ENCODE measurements at regions not wholly inside any gene's neighbourhood (a gene's known extent, or its start where the extent isn't known, plus 50 kb on each side); places are given as distances from the start of the nearest gene placed in this dataset.

DNA sequence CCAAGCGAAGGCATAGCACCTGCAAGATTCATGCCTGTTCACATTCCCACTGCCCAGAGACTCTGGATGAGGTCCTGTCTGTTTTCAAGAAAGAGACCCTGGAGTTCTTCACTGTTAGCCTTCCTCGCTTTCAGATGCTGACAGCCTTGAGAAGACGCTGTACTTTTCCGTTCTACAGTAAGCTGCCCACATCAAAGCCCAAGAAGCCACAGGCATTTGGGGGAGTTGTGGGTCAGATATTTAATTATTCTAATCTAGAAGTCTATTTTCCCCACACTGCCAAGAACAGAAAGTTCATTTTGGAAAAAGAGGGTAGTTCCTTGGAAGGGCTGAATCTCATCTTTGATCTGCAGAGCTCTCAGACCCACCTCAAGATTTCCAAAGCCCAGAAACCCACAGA lies 127.9 kb downstream of the AXIN2 start:
- Histone ChIP-seq H3K4me3 (no peak overlapping the region), H3K27ac (no peak overlapping the region)

DNA sequence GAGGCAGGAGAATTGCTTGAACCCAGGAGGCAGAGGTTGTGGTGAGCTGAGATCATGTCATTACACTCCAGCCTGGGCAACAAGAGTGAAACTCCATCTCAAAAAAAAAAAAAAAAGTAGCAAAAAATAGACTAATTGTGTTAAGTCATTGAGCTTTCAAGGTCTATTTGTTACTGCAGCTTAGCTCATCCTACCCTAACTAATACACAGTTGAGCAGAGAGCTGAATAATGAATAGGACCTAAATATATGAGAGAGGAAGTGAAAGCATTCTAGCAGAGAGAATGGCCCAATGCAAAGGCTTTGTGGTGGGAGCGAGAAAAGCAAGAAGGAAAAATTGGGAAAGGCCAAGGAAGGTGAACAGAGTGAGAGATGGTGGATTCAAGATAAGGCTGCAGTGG lies 128.3 kb downstream of the AXIN2 start:
- no peaks in the 10 kb centered on the region for H3K27me3 ChIP-seq
- no peak for DNase-seq
- intact Hi-C loops (cut with DNase I; ENCODE audit: low total_unique reads), result no loop called here
- H3K9me3 ChIP-seq, result no peaks in the 10 kb centered on the region
- TF ChIP-seq, protein P1, sequence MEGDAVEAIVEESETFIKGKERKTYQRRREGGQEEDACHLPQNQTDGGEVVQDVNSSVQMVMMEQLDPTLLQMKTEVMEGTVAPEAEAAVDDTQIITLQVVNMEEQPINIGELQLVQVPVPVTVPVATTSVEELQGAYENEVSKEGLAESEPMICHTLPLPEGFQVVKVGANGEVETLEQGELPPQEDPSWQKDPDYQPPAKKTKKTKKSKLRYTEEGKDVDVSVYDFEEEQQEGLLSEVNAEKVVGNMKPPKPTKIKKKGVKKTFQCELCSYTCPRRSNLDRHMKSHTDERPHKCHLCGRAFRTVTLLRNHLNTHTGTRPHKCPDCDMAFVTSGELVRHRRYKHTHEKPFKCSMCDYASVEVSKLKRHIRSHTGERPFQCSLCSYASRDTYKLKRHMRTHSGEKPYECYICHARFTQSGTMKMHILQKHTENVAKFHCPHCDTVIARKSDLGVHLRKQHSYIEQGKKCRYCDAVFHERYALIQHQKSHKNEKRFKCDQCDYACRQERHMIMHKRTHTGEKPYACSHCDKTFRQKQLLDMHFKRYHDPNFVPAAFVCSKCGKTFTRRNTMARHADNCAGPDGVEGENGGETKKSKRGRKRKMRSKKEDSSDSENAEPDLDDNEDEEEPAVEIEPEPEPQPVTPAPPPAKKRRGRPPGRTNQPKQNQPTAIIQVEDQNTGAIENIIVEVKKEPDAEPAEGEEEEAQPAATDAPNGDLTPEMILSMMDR (IDR thresholded peaks at IDR 0.05), result no peak
- no peak for TF ChIP-seq POLR2A (IDR thresholded peaks at IDR 0.05)
- H3K4me3 ChIP-seq, result no peak overlapping the region
- H3K4me1 ChIP-seq, result no peaks in the 10 kb centered on the region
- H3K36me3 ChIP-seq, result no peaks in the 10 kb centered on the region
- H3K27ac ChIP-seq, result no peak overlapping the region

More for the DNA sequence above, 127.9 kb downstream of the AXIN2 start:
- no peaks in the 10 kb centered on the region for H3K36me3 ChIP-seq
- intact Hi-C loops (cut with DNase I; ENCODE audit: low total_unique reads), result no loop called here
- H3K27me3 ChIP-seq, result no peaks in the 10 kb centered on the region
- no peaks in the 10 kb centered on the region for H3K9me3 ChIP-seq
- TF ChIP-seq, protein P1 (IDR thresholded peaks at IDR 0.05), result no peak
- no peak for TF ChIP-seq POLR2A (IDR thresholded peaks at IDR 0.05)
- DNase-seq, result no peak
- H3K4me1 ChIP-seq, result no peaks in the 10 kb centered on the region

DNA sequence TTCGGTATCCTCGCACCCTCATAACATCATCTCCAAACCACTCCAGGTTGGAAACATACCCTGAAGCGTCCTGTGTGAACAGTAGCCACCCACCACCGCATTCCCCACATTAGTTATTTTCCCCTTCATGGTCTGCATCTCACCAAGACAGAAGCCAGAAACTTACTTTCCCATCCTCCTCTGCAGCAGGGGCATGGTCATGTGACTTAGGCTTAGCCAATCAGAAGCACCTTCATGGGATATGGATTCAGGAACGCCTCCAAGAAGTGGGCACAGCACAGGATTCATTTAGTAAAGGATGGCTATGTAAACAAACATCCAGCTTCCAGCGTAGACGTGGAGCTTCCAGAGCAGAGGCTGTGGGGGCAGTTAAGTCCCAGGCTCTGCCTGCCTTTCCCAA lies 130.3 kb downstream of the AXIN2 start:
- Histone ChIP-seq H3K27ac (no peak overlapping the region), H3K4me3 (no peak overlapping the region), H3K36me3 (no peaks in the 10 kb centered on the region), H3K9me3 (no peaks in the 10 kb centered on the region), H3K27me3 (no peaks in the 10 kb centered on the region), H3K4me1 (no peaks in the 10 kb centered on the region)
- intact Hi-C loops (cut with DNase I; ENCODE audit: low total_unique reads), result no loop called here
- DNase-seq, result no peak
- TF ChIP-seq, protein P1 (IDR thresholded peaks at IDR 0.05), result no peak
- no peak for TF ChIP-seq POLR2A (IDR thresholded peaks at IDR 0.05)

DNA sequence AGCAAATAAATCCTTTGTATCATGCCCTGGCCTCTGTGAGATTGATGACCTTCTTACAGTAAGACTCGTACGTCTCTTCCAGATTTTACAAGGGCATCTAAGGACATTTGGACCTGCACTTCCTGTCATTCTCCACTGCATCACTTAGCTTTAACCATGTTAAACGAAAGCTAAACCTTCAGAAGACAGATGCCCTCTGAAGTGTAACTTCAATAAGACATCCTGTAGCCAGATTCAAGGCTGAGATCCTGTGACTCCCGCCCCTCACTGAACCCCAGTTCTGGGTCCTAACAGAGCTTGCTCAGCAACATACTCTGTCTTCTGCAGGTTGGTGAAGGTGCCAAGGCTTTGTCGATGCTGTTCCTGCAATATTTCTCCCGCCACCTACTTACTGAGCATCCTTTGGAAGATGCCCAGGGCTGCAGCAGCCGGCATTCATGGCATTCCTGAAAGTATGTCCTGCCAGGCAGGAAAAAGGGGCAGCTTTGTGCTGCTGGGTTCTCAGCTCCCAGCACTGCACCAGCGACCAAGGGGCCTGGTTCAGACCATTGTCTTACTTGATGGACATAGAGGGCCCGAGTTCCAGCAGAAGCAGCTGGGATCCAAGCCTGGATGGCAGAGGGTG lies 131.1 kb downstream of the AXIN2 start:
- TF ChIP-seq, protein P1 (IDR thresholded peaks at IDR 0.05), result no peak
- no peak for TF ChIP-seq POLR2A (IDR thresholded peaks at IDR 0.05)
- no peak for DNase-seq

DNA sequence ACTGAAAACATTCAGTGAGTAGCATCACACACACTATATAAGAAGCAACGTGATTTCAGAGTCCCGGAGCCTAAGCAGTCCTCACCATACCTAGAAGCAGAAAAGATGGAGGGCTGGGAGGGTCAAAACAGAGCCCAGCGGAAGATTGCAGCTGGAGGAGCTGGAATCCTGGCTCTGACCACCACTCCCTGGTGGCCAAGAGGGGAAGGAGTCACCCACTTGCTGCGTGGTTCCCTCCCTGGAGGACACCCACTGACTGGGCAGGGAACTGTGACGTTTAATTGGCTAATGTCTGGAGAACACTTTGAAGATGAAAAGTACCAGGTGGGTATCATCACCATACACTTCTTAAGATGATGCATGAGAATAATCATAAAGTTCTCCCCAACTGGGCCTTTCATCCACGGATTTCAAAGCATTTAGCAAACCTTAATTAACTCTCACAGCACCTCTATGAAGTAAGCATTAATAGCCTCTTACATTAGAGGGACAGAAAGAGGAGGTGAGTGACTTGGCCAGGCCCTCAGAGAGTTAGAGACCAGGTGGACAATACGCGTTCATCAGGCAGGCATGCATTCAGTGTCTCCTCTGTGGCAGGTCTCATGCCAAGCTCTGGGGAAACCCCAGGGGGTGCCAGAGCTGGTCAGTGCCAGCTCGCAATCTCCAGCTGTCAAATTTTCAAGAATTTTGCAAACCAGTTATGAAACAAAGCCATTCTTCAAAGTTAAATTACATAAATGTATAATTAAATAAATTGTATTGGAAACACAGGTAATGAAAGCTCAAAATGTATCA lies 137.9 kb downstream of the AXIN2 start:
- Histone ChIP-seq H3K27me3 (no peaks in the 10 kb centered on the region), H3K27ac (no peak overlapping the region), H3K36me3 (no peaks in the 10 kb centered on the region), H3K9me3 (no peaks in the 10 kb centered on the region), H3K4me3 (no peak overlapping the region), H3K4me1 (no peaks in the 10 kb centered on the region)
- intact Hi-C loops (cut with DNase I; ENCODE audit: low total_unique reads), result no loop called here
- DNase-seq, result no peak
- TF ChIP-seq POLR2A (IDR thresholded peaks at IDR 0.05), result no peak
- TF ChIP-seq, protein P1 (IDR thresholded peaks at IDR 0.05), result no peak

More for the DNA sequence above, 131.1 kb downstream of the AXIN2 start:
- H3K27me3 ChIP-seq, result no peaks in the 10 kb centered on the region
- H3K4me1 ChIP-seq, result no peaks in the 10 kb centered on the region
- H3K4me3 ChIP-seq, result no peak overlapping the region
- no peaks in the 10 kb centered on the region for H3K9me3 ChIP-seq
- no peaks in the 10 kb centered on the region for H3K36me3 ChIP-seq
- H3K27ac ChIP-seq, result no peak overlapping the region
- intact Hi-C loops (cut with DNase I; ENCODE audit: low total_unique reads), result no loop called here
